K562 (cell line): ENCODE measurements at regions not wholly inside any gene's neighbourhood (a gene's known extent, or its start where the extent isn't known, plus 50 kb on each side); places are given as distances from the start of the nearest gene placed in this dataset.

Experiments
- ATAC-seq: fragments of 200-7000 bp; cut with Tn5 transposase; 3 replicates; pipeline ENCODE4 v1.9.1; 2020; ENCODE audit warnings: moderate library complexity
- BruUV-seq: library from RNA; stranded (reverse); fragments of 400-500 nt; replicated peaks from 2 replicates; lab custom pipeline; 2021; lab: Mats Ljungman, UMichigan
- CTCF ChIA-PET: fragments of 300-600 bp; formaldehyde crosslinking; extraction: SDS; loops from one replicate; lab custom pipeline; 2021; ENCODE audit warnings: low intra/inter-chr PET ratio; lab: Yijun Ruan, JAX
- POLR2A ChIA-PET: fragments of 300-600, 350-650 bp; sonication (Branson Sonifier 250); formaldehyde crosslinking; extraction: SDS; loops from one replicate; lab custom pipeline; 2021; ENCODE audit warnings: antibody characterized with exemption, inconsistent platforms; lab: Yijun Ruan, JAX
- DNase-seq, 4 experiments: peaks; one replicate each; pipeline versions ENCODE4 v3.0.0 to v3.0.0-alpha.2; 2011 to 2018; ENCODE audit warnings: low spot score in 3 of 4, mixed read lengths in 3 of 4; ENCODE audit errors: extremely low read depth in 1 of 4
- FAIRE-seq: peaks from 2 replicates; lab custom pipeline; 2011; peaks lifted over from hg19 to GRCh38; lab: Jason Lieb, UNC
- H2AFZ ChIP-seq: 2 replicates; pipeline ENCODE4 v1.6.0; 2011; ENCODE audit warnings: low read depth, low read length, control low read depth, inconsistent platforms
- H3K27ac ChIP-seq: fragments of 200-600 bp; 3 replicates; pipeline ENCODE4 v1.8.0; 2011; ENCODE audit warnings: low read depth, mild to moderate bottlenecking, control low read depth, inconsistent platforms, low read length, moderate library complexity, mixed read lengths; ENCODE audit errors: extremely low read depth
- H3K27me3 ChIP-seq, 2 experiments: fragments of 300-600 bp in 1 of 2; 2 replicates in 1 of 2; 3 replicates in 1 of 2; pipeline versions ENCODE4 v1.6.0 to v1.8.0; 2011; ENCODE audit warnings: inconsistent platforms in 2 of 2, low read length in 2 of 2, mild to moderate bottlenecking in 1 of 2, mixed read lengths in 1 of 2, moderate library complexity in 1 of 2; ENCODE audit not compliant: control insufficient read depth in 2 of 2, insufficient read depth in 2 of 2
- H3K36me3 ChIP-seq: fragments of 300-600 bp; 3 replicates; pipeline ENCODE4 v1.8.0; 2011; ENCODE audit warnings: mild to moderate bottlenecking, low read length, inconsistent platforms; ENCODE audit not compliant: control insufficient read depth, insufficient read depth
- H3K4me1 ChIP-seq, 2 experiments: fragments of 200-600 bp in 1 of 2; replicated peaks in 1 of 2; 2 replicates in 1 of 2; 3 replicates in 1 of 2; pipeline versions ENCODE4 v1.5.1 to v1.8.0; 2011; ENCODE audit warnings: inconsistent platforms in 2 of 2, low read length in 2 of 2, mild to moderate bottlenecking in 1 of 2, mixed read lengths in 1 of 2, moderate library complexity in 1 of 2; ENCODE audit not compliant: control insufficient read depth in 2 of 2, insufficient read depth in 2 of 2
- H3K4me2 ChIP-seq: 2 replicates; pipeline ENCODE4 v1.6.1; 2011; ENCODE audit warnings: low read length, control low read depth, inconsistent platforms, mixed read lengths; ENCODE audit not compliant: insufficient read depth
- H3K4me3 ChIP-seq: fragments of 200-600 bp; sonication (generic), shearing (Covaris generic); 2 replicates; pipeline ENCODE4 v1.5.1; 2016; ENCODE audit warnings: control low read depth, inconsistent platforms
- H3K79me2 ChIP-seq: fragments of 200-600 bp; 3 replicates; pipeline ENCODE4 v1.8.0; 2011; ENCODE audit warnings: low read length, inconsistent platforms; ENCODE audit not compliant: control insufficient read depth, insufficient read depth
- H3K9ac ChIP-seq, 2 experiments: 2 replicates each; pipeline versions ENCODE4 v1.6.0 to v1.6.1; 2011; ENCODE audit warnings: low read depth in 2 of 2, low read length in 2 of 2, control low read depth in 1 of 2, inconsistent platforms in 1 of 2, mild to moderate bottlenecking in 1 of 2, mixed read lengths in 1 of 2; ENCODE audit not compliant: insufficient read depth in 1 of 2
- H3K9me1 ChIP-seq: one replicate; pipeline ENCODE4 v1.6.0; 2011; ENCODE audit warnings: inconsistent platforms, mild to moderate bottlenecking, low read length, moderate library complexity; ENCODE audit not compliant: control insufficient read depth, insufficient read depth
- H3K9me3 ChIP-seq: replicated peaks from 2 replicates; pipeline ENCODE4 v1.5.1; 2011; ENCODE audit warnings: low read depth, low read length, inconsistent platforms; ENCODE audit not compliant: control insufficient read depth, insufficient read depth
- H4K20me1 ChIP-seq: replicated peaks from 2 replicates; pipeline ENCODE4 v1.6.1; 2011; ENCODE audit warnings: low read length, inconsistent platforms, mixed read lengths; ENCODE audit not compliant: control insufficient read depth, insufficient read depth
- ARID1B ChIP-seq: fragments of 450-650 bp; IDR thresholded peaks from 2 replicates; pipeline ENCODE4 v1.6.1; 2016; ENCODE audit warnings: antibody characterized with exemption, mild to moderate bottlenecking, inconsistent platforms
- BACH1 ChIP-seq: fragments of 200-800 bp; sonication (Bioruptor generic); IDR thresholded peaks from 2 replicates; pipeline ENCODE4 v1.6.1; 2016; ENCODE audit warnings: missing genetic modification characterization, missing compliant biosample characterization
- CHD2 ChIP-seq: IDR thresholded peaks from 2 replicates; pipeline ENCODE4 v1.6.1; 2011; ENCODE audit warnings: low read depth, low read length
- ETS2 ChIP-seq: IDR thresholded peaks from 2 replicates; pipeline ENCODE4 v1.6.1; 2016; ENCODE audit warnings: borderline replicate concordance, missing genetic modification characterization, mild to moderate bottlenecking, moderate library complexity, missing compliant biosample characterization; ENCODE audit not compliant: poor library complexity, severe bottlenecking
- NFIC ChIP-seq: fragments of 450-650 bp; IDR thresholded peaks from 2 replicates; pipeline ENCODE4 v1.6.1; 2017; ENCODE audit warnings: mild to moderate bottlenecking, inconsistent platforms
- SETDB1 ChIP-seq: IDR thresholded peaks from one replicate; pipeline ENCODE4 v1.6.1; 2012; ENCODE audit warnings: low read length, control low read depth, inconsistent platforms
- STAT5A ChIP-seq: IDR thresholded peaks from 2 replicates; pipeline ENCODE4 v1.6.1; 2012; ENCODE audit warnings: low read length, inconsistent platforms, borderline replicate concordance
- SUPT5H ChIP-seq: fragments of 450-650 bp; IDR thresholded peaks from 2 replicates; pipeline ENCODE4 v1.6.1; 2016
- TFAM ChIP-seq: fragments of 250-450 bp; sonication (Bioruptor Pico); conservative IDR thresholded peaks from 2 replicates; pipeline ENCODE4 v1.5.0; 2021; ENCODE audit warnings: mild to moderate bottlenecking, moderate library complexity
- WHSC1 ChIP-seq: IDR thresholded peaks from one replicate; pipeline ENCODE4 v1.6.1; 2012; ENCODE audit warnings: low read length, control low read depth, inconsistent platforms
- ZC3H11A ChIP-seq: IDR thresholded peaks from 2 replicates; pipeline ENCODE4 v1.6.1; 2012; ENCODE audit warnings: low read depth, low read length, improper control_type of control experiment
- ZKSCAN8 ChIP-seq: fragments of 200-800 bp; sonication (Bioruptor generic); IDR thresholded peaks from 2 replicates; pipeline ENCODE4 v1.6.1; 2016; ENCODE audit warnings: missing genetic modification characterization, missing compliant biosample characterization
- ZNF347 ChIP-seq: fragments of 450-650 bp; formaldehyde crosslinking; IDR thresholded peaks from 2 replicates; pipeline ENCODE4 v1.4.0; 2020; ENCODE audit warnings: low read depth, mild to moderate bottlenecking, moderate library complexity
- ZNF668 ChIP-seq: fragments of 250-450 bp; sonication (Bioruptor Pico); IDR thresholded peaks from 2 replicates; pipeline ENCODE4 v1.8.0; 2022; ENCODE audit warnings: mild to moderate bottlenecking, inconsistent platforms
- ZSCAN32 ChIP-seq: fragments of 450-650 bp; formaldehyde crosslinking; IDR thresholded peaks from 2 replicates; pipeline ENCODE4 v1.4.0; 2020; ENCODE audit warnings: mild to moderate bottlenecking, moderate library complexity
- WGBS: fragments of 100-300 bp; shearing (Covaris generic); methylation state at CpG from one replicate; pipeline ENCODE4 v1.1.6; 2016; ENCODE audit warnings: low coverage, mixed read lengths; ENCODE audit not compliant: insufficient coverage; ENCODE audit errors: missing lambda C conversion rate; 5-methylcytosine and 5-hydroxymethylcytosine counted together
- in situ Hi-C: fragments of 300-500 bp; cut with MboI; formaldehyde crosslinking; loops from 4 replicates; pipeline ENCODE4 v1.15.0; 2018; ENCODE audit warnings: inconsistent platforms, mixed read lengths
- intact Hi-C: fragments of 100-400 bp; cut with micrococcal nuclease; formaldehyde crosslinking; loops from 2 replicates; pipeline ENCODE4 v1.14.2; 2022
- TF ChIP-seq, protein P1 (sequence below), 2 experiments: fragments of 450-650 bp; IDR thresholded peaks; 2 replicates each; pipeline ENCODE4 v1.6.1; 2016; ENCODE audit warnings: mild to moderate bottlenecking in 2 of 2, borderline replicate concordance in 1 of 2, low read depth in 1 of 2, moderate library complexity in 1 of 2

DNA sequence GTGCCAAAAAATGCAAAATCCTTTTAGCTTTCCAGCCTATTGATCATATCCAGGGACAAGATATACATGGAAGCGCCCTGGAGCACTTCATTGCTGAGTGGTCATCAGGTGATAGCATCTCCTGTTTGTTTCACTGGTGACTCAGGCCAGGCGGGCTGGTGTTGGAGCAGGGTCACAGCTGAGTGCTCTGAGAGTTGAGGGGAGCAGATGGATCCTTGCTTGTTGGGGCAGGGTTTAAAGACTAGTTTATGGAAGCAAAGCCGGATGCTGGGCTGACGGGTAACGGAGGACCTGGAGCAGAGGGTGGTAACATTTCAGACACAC, 405.0 kb upstream of the TPM1 start (continued):
- TF ChIP-seq SUPT5H (no peak), ZSCAN32 (CRISPR knock-in tag) (no peak), ARID1B (no peak), ZNF347 (CRISPR knock-in tag) (no peak), NFIC (no peak)

DNA sequence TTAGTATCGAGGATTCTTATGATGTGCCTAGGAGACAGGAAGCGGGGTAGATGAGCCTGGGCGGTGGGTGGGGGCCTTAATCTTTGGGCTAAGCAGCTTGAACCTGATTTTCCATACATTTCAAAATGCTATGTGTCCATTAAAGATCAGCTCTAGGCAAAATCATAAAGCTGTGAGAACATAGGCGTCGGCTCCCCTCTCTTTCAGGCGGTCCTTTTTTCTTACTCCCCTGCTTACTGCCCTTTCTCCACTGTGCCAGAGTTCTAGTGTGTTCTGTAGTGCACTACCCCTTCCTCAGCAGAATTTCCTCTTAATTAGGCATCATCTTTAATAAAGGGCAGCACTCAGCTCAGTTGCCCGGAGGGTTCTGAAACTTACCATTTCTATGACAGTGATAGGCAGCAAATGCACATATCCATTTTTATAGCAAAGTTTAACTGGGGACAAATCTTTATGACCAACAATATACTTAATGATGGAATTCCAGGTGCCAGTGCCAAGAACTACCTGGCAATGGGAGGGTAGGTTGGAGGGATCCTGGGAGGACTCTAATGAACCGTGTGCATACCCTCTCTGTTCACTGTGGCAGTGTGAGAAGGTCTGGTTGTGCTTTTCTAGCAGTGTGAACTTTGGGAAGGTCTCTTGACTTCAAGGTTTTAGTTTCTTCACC, 404.5 kb upstream of the TPM1 start:
- 2% methylated on average over 8 of the region's 8 CpGs for WGBS

More for the DNA sequence above, 404.5 kb upstream of the TPM1 start:
- Histone ChIP-seq H3K4me2 (no peak overlapping the region), H3K4me1 (no peaks in the 10 kb centered on the region), H3K27ac (no peak overlapping the region), H4K20me1 (no peaks in the 10 kb centered on the region), H3K9ac (no peak overlapping the region), H3K9me1 (no peaks in the 10 kb centered on the region), H2AFZ (no peak overlapping the region), H3K9me3 (no peaks in the 10 kb centered on the region), H3K27me3 (peaks cover 0 to 9% of the 10 kb centered on the region in 2 experiments; a peak in 1 of 5 replicates), H3K36me3 (no peaks in the 10 kb centered on the region), H3K79me2 (no peaks in the 10 kb centered on the region), H3K4me3 (no peak overlapping the region)
- DNase-seq (no peak), ATAC-seq (no peak), FAIRE-seq (no peak)
- intact Hi-C loops = no loop called here
- in situ Hi-C loops = no loop called here
- ChIA-PET POLR2A (interaction anchor here (0.6 to 1.0 kb wide), 2 partner anchors 11 to 1025 kb away, joined by 3 to 4 read pairs; no protein-coding TSS in a partner anchor), CTCF (no interaction called here)
- TF ChIP-seq ZNF668 (CRISPR knock-in tag) (no peak), TFAM (CRISPR knock-in tag) (no peak), SETDB1 (no peak), WHSC1 (no peak), STAT5A (no peak), NFIC (no peak), BACH1 (tag) (no peak), ETS2 (tag) (no peak), ZC3H11A (no peak), CHD2 (no peak), ZKSCAN8 (CRISPR knock-in tag) (no peak)
- TF ChIP-seq, protein P1, sequence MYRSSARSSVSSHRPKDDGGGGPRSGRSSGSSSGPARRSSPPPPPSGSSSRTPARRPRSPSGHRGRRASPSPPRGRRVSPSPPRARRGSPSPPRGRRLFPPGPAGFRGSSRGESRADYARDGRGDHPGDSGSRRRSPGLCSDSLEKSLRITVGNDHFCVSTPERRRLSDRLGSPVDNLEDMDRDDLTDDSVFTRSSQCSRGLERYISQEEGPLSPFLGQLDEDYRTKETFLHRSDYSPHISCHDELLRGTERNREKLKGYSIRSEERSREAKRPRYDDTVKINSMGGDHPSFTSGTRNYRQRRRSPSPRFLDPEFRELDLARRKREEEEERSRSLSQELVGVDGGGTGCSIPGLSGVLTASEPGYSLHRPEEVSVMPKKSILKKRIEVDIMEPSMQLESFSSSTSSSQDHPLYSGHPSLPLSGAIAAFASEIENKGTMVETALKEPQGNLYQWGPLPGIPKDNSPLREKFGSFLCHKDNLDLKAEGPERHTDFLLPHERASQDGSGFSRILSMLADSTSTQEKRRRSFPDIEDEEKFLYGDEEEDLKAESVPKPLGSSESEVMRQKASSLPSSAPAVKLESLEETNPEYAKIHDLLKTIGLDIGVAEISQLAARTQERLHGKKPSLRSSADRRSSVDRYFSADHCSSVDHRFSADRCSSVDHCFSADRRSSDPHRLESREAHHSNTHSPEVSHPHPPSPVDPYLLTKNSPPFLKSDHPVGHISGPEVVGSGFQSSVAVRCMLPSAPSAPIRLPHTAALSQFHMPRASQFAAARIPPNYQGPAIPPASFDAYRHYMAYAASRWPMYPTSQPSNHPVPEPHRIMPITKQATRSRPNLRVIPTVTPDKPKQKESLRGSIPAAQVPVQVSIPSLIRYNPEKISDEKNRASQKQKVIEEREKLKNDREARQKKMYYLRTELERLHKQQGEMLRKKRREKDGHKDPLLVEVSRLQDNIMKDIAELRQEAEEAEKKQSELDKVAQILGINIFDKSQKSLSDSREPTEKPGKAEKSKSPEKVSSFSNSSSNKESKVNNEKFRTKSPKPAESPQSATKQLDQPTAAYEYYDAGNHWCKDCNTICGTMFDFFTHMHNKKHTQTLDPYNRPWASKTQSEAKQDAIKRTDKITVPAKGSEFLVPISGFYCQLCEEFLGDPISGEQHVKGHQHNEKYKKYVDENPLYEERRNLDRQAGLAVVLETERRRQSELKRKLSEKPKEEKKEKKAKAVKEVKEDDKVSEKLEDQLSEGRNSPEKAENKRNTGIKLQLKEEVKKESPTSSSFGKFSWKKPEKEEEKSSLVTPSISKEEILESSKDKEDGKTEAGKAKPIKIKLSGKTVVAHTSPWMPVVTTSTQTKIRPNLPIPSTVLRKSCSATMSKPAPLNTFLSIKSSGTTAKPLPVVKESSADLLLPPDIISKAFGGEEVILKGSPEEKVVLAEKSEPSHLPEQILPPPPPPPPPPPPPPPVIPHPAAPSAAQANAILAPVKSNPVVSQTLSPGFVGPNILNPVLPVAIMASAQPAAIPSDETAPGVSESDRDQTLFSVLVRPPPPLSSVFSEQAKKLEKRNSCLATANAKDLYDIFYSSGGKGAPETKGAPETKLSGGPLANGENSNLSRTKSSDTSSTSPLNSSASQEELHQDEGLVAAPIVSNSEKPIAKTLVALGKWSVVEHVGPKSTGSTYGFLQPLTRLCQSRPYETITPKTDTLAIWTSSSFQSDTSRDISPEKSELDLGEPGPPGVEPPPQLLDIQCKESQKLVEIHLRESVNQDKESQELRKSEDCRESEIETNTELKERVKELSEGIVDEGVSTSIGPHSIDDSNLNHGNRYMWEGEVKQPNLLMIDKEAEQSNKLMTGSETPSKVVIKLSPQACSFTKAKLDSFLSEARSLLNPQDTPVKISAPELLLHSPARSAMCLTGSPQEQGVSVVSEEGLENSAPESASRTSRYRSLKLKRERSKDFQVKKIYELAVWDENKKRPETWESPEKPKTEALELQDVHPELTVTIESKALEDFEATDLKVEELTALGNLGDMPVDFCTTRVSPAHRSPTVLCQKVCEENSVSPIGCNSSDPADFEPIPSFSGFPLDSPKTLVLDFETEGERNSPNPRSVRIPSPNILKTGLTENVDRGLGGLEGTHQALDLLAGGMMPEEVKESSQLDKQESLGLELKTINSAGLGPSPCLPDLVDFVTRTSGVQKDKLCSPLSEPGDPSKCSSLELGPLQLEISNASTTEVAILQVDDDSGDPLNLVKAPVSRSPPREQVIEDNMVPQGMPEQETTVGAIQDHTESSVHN (IDR thresholded peaks at IDR 0.05; ENCODE audit: borderline replicate concordance in 1 of 2, low read depth in 1 of 2) = no peak
- BruUV-seq = no TSS peak
